ENCODE measurements at regions not wholly inside any gene's neighbourhood (a gene's known extent, or its start where the extent isn't known, plus 50 kb on each side); places are given as distances from the start of the nearest gene placed in this dataset.

GRCh38 chr2:215670396-215670795 is 234.5 kb upstream of the FN1 start:
- no peak for TF ChIP-seq CTCF (IDR thresholded peaks at IDR 0.05; ENCODE audit: low read depth, low read length, poor library complexity, severe bottlenecking)
- TF ChIP-seq EZH2phosphoT487 (IDR thresholded peaks at IDR 0.05; ENCODE audit: borderline replicate concordance, low read length): no peak

Measured in DOHH2 (cell line).